Osteoblast (primary cell): ENCODE measurements at regions not wholly inside any gene's neighbourhood (a gene's known extent, or its start where the extent isn't known, plus 50 kb on each side); places are given as distances from the start of the nearest gene placed in this dataset.

Source experiments
- DNase-seq: peaks from one replicate; pipeline ENCODE4 v3.0.0; 2011; ENCODE audit warnings: low spot score, mixed read lengths; ENCODE audit not compliant: insufficient read length; ENCODE audit errors: missing footprints
- H2AFZ ChIP-seq: 2 replicates; pipeline ENCODE4 v1.6.0; 2011; ENCODE audit warnings: mild to moderate bottlenecking, low read length
- H3K27ac ChIP-seq: 2 replicates; pipeline ENCODE4 v1.5.1; 2011; ENCODE audit warnings: mild to moderate bottlenecking, low read depth, low read length, moderate library complexity
- H3K27me3 ChIP-seq: 2 replicates; pipeline ENCODE4 v1.6.0; 2012; ENCODE audit warnings: mild to moderate bottlenecking, control low read depth, inconsistent platforms, low read length, moderate library complexity; ENCODE audit not compliant: insufficient read depth
- H3K36me3 ChIP-seq: 2 replicates; pipeline ENCODE4 v1.5.1; 2011; ENCODE audit warnings: mild to moderate bottlenecking, low read length, control low read depth, moderate library complexity; ENCODE audit not compliant: insufficient read depth
- H3K4me1 ChIP-seq: 2 replicates; pipeline ENCODE4 v1.5.1; 2011; ENCODE audit warnings: mild to moderate bottlenecking, low read length, control low read depth, moderate library complexity; ENCODE audit not compliant: insufficient read depth
- H3K4me2 ChIP-seq: 2 replicates; pipeline ENCODE4 v1.6.0; 2011; ENCODE audit warnings: mild to moderate bottlenecking, low read length; ENCODE audit not compliant: insufficient read depth
- H3K4me3 ChIP-seq: fragments of 200-600 bp; sonication (generic); 3 replicates; pipeline ENCODE4 v1.5.1; 2012; ENCODE audit warnings: mild to moderate bottlenecking, low read length, inconsistent platforms; ENCODE audit not compliant: insufficient read depth
- H3K79me2 ChIP-seq: 2 replicates; pipeline ENCODE4 v1.6.0; 2012; ENCODE audit warnings: mild to moderate bottlenecking, low read length, control low read depth, inconsistent platforms; ENCODE audit not compliant: insufficient read depth
- H3K9me3 ChIP-seq: 2 replicates; pipeline ENCODE4 v1.5.1; 2011; ENCODE audit warnings: low read depth, low read length, control low read depth
- H4K20me1 ChIP-seq: 2 replicates; pipeline ENCODE4 v1.6.0; 2012; ENCODE audit warnings: mild to moderate bottlenecking, low read length, control low read depth; ENCODE audit not compliant: insufficient read depth
- TF ChIP-seq, protein P1 (sequence below): IDR thresholded peaks from 2 replicates; pipeline ENCODE4 v1.5.1; 2011; ENCODE audit warnings: mild to moderate bottlenecking, low read depth, low read length, moderate library complexity; ENCODE audit errors: extremely low read depth

DNA sequence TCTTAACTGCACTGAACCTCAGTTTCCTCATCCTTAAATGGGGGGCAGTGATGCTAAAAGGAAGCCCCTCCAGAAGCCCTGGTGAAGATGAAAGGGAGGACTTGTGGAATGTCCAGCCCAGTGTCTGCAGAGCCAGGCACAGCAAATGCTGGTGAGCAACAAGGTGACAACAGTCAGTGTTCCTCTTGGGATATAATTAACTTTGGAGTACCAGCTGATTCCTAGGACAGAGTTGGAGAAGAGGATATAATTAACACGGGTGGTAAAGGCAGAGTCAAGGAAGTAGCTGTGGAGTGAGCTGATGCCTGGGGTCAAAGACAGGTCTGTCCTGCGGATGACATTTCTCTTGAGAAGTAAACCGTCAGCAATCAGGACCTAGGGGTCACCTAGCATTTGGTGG is 60.7 kb upstream of the MRPS6 start:
- no peak overlapping the region for H3K27ac ChIP-seq
- H3K36me3 ChIP-seq = no peaks in the 10 kb centered on the region
- H3K4me1 ChIP-seq = no peaks in the 10 kb centered on the region
- H4K20me1 ChIP-seq = no peaks in the 10 kb centered on the region
- TF ChIP-seq, protein P1, sequence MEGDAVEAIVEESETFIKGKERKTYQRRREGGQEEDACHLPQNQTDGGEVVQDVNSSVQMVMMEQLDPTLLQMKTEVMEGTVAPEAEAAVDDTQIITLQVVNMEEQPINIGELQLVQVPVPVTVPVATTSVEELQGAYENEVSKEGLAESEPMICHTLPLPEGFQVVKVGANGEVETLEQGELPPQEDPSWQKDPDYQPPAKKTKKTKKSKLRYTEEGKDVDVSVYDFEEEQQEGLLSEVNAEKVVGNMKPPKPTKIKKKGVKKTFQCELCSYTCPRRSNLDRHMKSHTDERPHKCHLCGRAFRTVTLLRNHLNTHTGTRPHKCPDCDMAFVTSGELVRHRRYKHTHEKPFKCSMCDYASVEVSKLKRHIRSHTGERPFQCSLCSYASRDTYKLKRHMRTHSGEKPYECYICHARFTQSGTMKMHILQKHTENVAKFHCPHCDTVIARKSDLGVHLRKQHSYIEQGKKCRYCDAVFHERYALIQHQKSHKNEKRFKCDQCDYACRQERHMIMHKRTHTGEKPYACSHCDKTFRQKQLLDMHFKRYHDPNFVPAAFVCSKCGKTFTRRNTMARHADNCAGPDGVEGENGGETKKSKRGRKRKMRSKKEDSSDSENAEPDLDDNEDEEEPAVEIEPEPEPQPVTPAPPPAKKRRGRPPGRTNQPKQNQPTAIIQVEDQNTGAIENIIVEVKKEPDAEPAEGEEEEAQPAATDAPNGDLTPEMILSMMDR = no peak
- no peak overlapping the region for H2AFZ ChIP-seq
- H3K4me2 ChIP-seq = no peak overlapping the region
- no peak overlapping the region for H3K4me3 ChIP-seq
- no peaks in the 10 kb centered on the region for H3K27me3 ChIP-seq
- DNase-seq = no peak
- H3K79me2 ChIP-seq = no peaks in the 10 kb centered on the region
- H3K9me3 ChIP-seq = peaks cover 9% of the 10 kb centered on the region

DNA sequence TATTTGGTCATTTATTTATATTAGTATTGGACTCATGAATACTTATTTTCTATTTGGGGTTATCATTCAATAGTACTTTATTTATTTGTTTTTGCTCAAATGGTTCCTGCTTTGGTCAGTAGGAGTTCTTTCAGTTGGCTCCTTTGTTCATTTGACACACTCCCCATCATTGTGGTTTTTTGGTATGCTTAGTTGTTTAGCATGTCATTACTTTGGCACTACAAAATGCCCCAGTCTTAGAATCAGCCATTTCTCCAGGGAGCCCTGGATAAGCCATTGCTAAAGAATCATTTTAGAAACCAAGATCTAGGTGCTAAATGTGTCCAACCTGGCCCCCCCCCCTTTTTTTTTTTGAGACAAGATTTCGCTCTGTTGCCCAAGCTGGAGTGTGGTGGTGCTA is 61.7 kb upstream of the MRPS6 start:
- peaks cover 9% of the 10 kb centered on the region for H3K9me3 ChIP-seq
- TF ChIP-seq, protein P1 = no peak
- H3K36me3 ChIP-seq = no peaks in the 10 kb centered on the region
- DNase-seq = no peak
- H3K4me3 ChIP-seq = no peak overlapping the region
- no peaks in the 10 kb centered on the region for H3K79me2 ChIP-seq
- H2AFZ ChIP-seq = no peak overlapping the region
- H4K20me1 ChIP-seq = no peaks in the 10 kb centered on the region
- no peak overlapping the region for H3K4me2 ChIP-seq
- H3K27ac ChIP-seq = no peak overlapping the region
- H3K27me3 ChIP-seq = no peaks in the 10 kb centered on the region
- H3K4me1 ChIP-seq = no peaks in the 10 kb centered on the region

DNA sequence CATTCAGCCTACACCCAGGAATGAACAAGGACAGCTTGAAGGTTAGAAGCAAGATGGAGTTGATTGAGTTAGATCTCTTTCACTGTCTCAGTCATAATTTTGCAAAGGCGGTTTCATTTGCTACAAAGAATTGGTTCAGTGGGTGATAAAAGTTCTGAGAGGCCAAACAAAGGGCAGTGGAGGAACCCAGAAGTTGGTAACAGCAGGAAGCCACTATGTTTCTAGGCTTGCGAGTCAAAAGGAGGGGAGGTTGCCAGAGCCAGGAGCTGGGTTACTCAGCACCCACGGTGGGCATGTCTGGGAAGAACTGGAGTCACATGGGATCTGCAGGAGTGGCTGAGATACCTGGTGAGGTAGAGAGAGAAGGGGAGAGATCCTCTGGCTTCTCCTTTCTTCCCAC is 64.2 kb upstream of the MRPS6 start:
- Histone ChIP-seq H2AFZ (no peak overlapping the region), H3K79me2 (no peaks in the 10 kb centered on the region), H3K36me3 (no peaks in the 10 kb centered on the region), H3K27ac (no peak overlapping the region), H4K20me1 (no peaks in the 10 kb centered on the region), H3K4me3 (no peak overlapping the region), H3K27me3 (no peaks in the 10 kb centered on the region), H3K4me1 (peaks cover 12% of the 10 kb centered on the region), H3K4me2 (no peak overlapping the region), H3K9me3 (peaks cover 9% of the 10 kb centered on the region)
- TF ChIP-seq, protein P1 = no peak
- DNase-seq = no peak

DNA sequence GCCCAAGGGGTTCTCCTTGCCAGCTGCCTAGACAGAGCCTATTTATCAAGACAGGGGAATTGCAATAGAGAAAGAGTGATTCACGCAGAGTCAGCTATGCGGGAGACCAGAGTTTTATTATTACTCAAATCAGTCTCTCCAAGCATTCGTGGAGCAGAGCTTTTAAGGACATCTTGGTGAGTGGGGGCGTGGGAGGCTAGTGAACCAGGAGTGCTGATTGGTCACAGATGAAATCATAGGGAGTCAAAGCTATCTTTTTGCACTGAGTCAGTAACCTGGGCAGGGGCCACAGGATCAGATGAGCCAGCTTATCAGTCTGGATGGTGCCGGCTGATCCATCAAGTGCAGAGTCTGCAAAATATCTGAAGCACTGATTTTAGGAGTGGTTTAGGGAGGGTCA is 64.8 kb upstream of the MRPS6 start:
- H3K36me3 ChIP-seq = no peaks in the 10 kb centered on the region
- DNase-seq = no peak
- no peak overlapping the region for H3K27ac ChIP-seq
- no peaks in the 10 kb centered on the region for H4K20me1 ChIP-seq
- peaks cover 9% of the 10 kb centered on the region for H3K9me3 ChIP-seq
- H3K4me3 ChIP-seq = no peak overlapping the region
- TF ChIP-seq, protein P1 = no peak
- peaks cover 14% of the 10 kb centered on the region for H3K4me1 ChIP-seq
- H3K79me2 ChIP-seq = no peaks in the 10 kb centered on the region
- no peaks in the 10 kb centered on the region for H3K27me3 ChIP-seq
- H2AFZ ChIP-seq = no peak overlapping the region
- H3K4me2 ChIP-seq = no peak overlapping the region
